ENCODE measurements at regions not wholly inside any gene's neighbourhood (a gene's known extent, or its start where the extent isn't known, plus 50 kb on each side); places are given as distances from the start of the nearest gene placed in this dataset.

GRCh38 chr9:79120941-79121340 lies 450.8 kb upstream of the TLE4 start:
- TF ChIP-seq POLR2A (IDR thresholded peaks at IDR 0.05): no peak
- TF ChIP-seq POLR2AphosphoS5 (IDR thresholded peaks at IDR 0.05): no peak
- TF ChIP-seq CTCF (IDR thresholded peaks at IDR 0.05): no peak

All from breast epithelium (tissue), 3 donors.